NB4 (cell line): ENCODE measurements at regions not wholly inside any gene's neighbourhood (a gene's known extent, or its start where the extent isn't known, plus 50 kb on each side); places are given as distances from the start of the nearest gene placed in this dataset.

Source experiments
- TF ChIP-seq, protein P1 (sequence below): IDR thresholded peaks from one replicate; pipeline ENCODE4 v1.5.1; 2012; ENCODE audit warnings: low read depth, low read length
- TF ChIP-seq, protein P2 (sequence below): IDR thresholded peaks from 2 replicates; pipeline ENCODE4 v1.6.1; 2011; ENCODE audit warnings: low read depth, low read length

DNA sequence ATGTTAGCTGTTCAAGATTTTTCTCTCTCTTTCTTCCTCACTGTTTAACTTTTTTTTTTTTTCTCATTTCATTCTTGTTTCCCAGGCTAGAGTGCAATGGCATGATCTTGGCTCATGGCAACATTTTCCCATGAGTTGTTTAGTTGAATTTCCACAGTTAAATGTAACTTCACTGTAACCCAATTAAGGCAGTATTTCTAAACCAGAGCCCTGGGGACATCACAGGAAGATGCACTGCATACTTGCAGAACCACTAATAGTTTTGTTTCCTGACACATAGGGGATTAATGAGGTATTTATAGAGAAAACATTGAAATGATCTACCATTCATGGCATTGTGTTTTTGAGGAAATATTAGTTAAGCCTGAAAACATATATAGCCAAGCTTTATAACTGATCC, 795.6 kb upstream of the GHITM start:
- TF ChIP-seq, protein P1, sequence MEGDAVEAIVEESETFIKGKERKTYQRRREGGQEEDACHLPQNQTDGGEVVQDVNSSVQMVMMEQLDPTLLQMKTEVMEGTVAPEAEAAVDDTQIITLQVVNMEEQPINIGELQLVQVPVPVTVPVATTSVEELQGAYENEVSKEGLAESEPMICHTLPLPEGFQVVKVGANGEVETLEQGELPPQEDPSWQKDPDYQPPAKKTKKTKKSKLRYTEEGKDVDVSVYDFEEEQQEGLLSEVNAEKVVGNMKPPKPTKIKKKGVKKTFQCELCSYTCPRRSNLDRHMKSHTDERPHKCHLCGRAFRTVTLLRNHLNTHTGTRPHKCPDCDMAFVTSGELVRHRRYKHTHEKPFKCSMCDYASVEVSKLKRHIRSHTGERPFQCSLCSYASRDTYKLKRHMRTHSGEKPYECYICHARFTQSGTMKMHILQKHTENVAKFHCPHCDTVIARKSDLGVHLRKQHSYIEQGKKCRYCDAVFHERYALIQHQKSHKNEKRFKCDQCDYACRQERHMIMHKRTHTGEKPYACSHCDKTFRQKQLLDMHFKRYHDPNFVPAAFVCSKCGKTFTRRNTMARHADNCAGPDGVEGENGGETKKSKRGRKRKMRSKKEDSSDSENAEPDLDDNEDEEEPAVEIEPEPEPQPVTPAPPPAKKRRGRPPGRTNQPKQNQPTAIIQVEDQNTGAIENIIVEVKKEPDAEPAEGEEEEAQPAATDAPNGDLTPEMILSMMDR: no peak
- TF ChIP-seq, protein P2, sequence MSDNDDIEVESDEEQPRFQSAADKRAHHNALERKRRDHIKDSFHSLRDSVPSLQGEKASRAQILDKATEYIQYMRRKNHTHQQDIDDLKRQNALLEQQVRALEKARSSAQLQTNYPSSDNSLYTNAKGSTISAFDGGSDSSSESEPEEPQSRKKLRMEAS: no peak
